K562 (cell line): ENCODE measurements at regions not wholly inside any gene's neighbourhood (a gene's known extent, or its start where the extent isn't known, plus 50 kb on each side); places are given as distances from the start of the nearest gene placed in this dataset.

Experiments
- ATAC-seq: fragments of 200-7000 bp; cut with Tn5 transposase; 3 replicates; pipeline ENCODE4 v1.9.1; 2020; ENCODE audit warnings: moderate library complexity
- BruUV-seq: library from RNA; stranded (reverse); fragments of 400-500 nt; replicated peaks from 2 replicates; lab custom pipeline; 2021; lab: Mats Ljungman, UMichigan
- CTCF ChIA-PET: fragments of 300-600 bp; formaldehyde crosslinking; extraction: SDS; loops from one replicate; lab custom pipeline; 2021; ENCODE audit warnings: low intra/inter-chr PET ratio; lab: Yijun Ruan, JAX
- POLR2A ChIA-PET: fragments of 300-600, 350-650 bp; sonication (Branson Sonifier 250); formaldehyde crosslinking; extraction: SDS; loops from one replicate; lab custom pipeline; 2021; ENCODE audit warnings: antibody characterized with exemption, inconsistent platforms; lab: Yijun Ruan, JAX
- DNase-seq, 4 experiments: peaks; one replicate each; pipeline versions ENCODE4 v3.0.0 to v3.0.0-alpha.2; 2011 to 2018; ENCODE audit warnings: low spot score in 3 of 4, mixed read lengths in 3 of 4; ENCODE audit errors: extremely low read depth in 1 of 4
- FAIRE-seq: peaks from 2 replicates; lab custom pipeline; 2011; peaks lifted over from hg19 to GRCh38; lab: Jason Lieb, UNC
- H2AFZ ChIP-seq: 2 replicates; pipeline ENCODE4 v1.6.0; 2011; ENCODE audit warnings: low read depth, low read length, control low read depth, inconsistent platforms
- H3K27ac ChIP-seq: fragments of 200-600 bp; 3 replicates; pipeline ENCODE4 v1.8.0; 2011; ENCODE audit warnings: low read depth, mild to moderate bottlenecking, control low read depth, inconsistent platforms, low read length, moderate library complexity, mixed read lengths; ENCODE audit errors: extremely low read depth
- H3K27me3 ChIP-seq, 2 experiments: fragments of 300-600 bp in 1 of 2; 2 replicates in 1 of 2; 3 replicates in 1 of 2; pipeline versions ENCODE4 v1.6.0 to v1.8.0; 2011; ENCODE audit warnings: inconsistent platforms in 2 of 2, low read length in 2 of 2, mild to moderate bottlenecking in 1 of 2, mixed read lengths in 1 of 2, moderate library complexity in 1 of 2; ENCODE audit not compliant: control insufficient read depth in 2 of 2, insufficient read depth in 2 of 2
- H3K36me3 ChIP-seq: fragments of 300-600 bp; 3 replicates; pipeline ENCODE4 v1.8.0; 2011; ENCODE audit warnings: mild to moderate bottlenecking, low read length, inconsistent platforms; ENCODE audit not compliant: control insufficient read depth, insufficient read depth
- H3K4me1 ChIP-seq, 2 experiments: fragments of 200-600 bp in 1 of 2; replicated peaks in 1 of 2; 2 replicates in 1 of 2; 3 replicates in 1 of 2; pipeline versions ENCODE4 v1.5.1 to v1.8.0; 2011; ENCODE audit warnings: inconsistent platforms in 2 of 2, low read length in 2 of 2, mild to moderate bottlenecking in 1 of 2, mixed read lengths in 1 of 2, moderate library complexity in 1 of 2; ENCODE audit not compliant: control insufficient read depth in 2 of 2, insufficient read depth in 2 of 2
- H3K4me2 ChIP-seq: 2 replicates; pipeline ENCODE4 v1.6.1; 2011; ENCODE audit warnings: low read length, control low read depth, inconsistent platforms, mixed read lengths; ENCODE audit not compliant: insufficient read depth
- H3K4me3 ChIP-seq: fragments of 200-600 bp; sonication (generic), shearing (Covaris generic); 2 replicates; pipeline ENCODE4 v1.5.1; 2016; ENCODE audit warnings: control low read depth, inconsistent platforms
- H3K79me2 ChIP-seq: fragments of 200-600 bp; 3 replicates; pipeline ENCODE4 v1.8.0; 2011; ENCODE audit warnings: low read length, inconsistent platforms; ENCODE audit not compliant: control insufficient read depth, insufficient read depth
- H3K9ac ChIP-seq, 2 experiments: 2 replicates each; pipeline versions ENCODE4 v1.6.0 to v1.6.1; 2011; ENCODE audit warnings: low read depth in 2 of 2, low read length in 2 of 2, control low read depth in 1 of 2, inconsistent platforms in 1 of 2, mild to moderate bottlenecking in 1 of 2, mixed read lengths in 1 of 2; ENCODE audit not compliant: insufficient read depth in 1 of 2
- H3K9me1 ChIP-seq: one replicate; pipeline ENCODE4 v1.6.0; 2011; ENCODE audit warnings: inconsistent platforms, mild to moderate bottlenecking, low read length, moderate library complexity; ENCODE audit not compliant: control insufficient read depth, insufficient read depth
- H3K9me3 ChIP-seq: replicated peaks from 2 replicates; pipeline ENCODE4 v1.5.1; 2011; ENCODE audit warnings: low read depth, low read length, inconsistent platforms; ENCODE audit not compliant: control insufficient read depth, insufficient read depth
- H4K20me1 ChIP-seq: replicated peaks from 2 replicates; pipeline ENCODE4 v1.6.1; 2011; ENCODE audit warnings: low read length, inconsistent platforms, mixed read lengths; ENCODE audit not compliant: control insufficient read depth, insufficient read depth
- ADNP ChIP-seq: fragments of 200-800 bp; sonication (Bioruptor generic); IDR thresholded peaks from 2 replicates; pipeline ENCODE4 v1.6.1; 2016; ENCODE audit warnings: missing genetic modification characterization, missing compliant biosample characterization
- ETV5 ChIP-seq: sonication (generic); formaldehyde crosslinking; IDR thresholded peaks from 2 replicates; pipeline ENCODE4 v1.4.0; 2020; ENCODE audit warnings: low read depth, mild to moderate bottlenecking, missing genetic modification reagents
- HEY1 ChIP-seq: fragments of 250-450 bp; sonication (Bioruptor Pico); IDR thresholded peaks from 2 replicates; pipeline ENCODE4 v1.5.0; 2020; ENCODE audit warnings: mild to moderate bottlenecking, moderate library complexity, borderline replicate concordance
- KDM1A ChIP-seq, 2 experiments: fragments of 450-650 bp; IDR thresholded peaks; 2 replicates each; pipeline ENCODE4 v1.6.1; 2016; ENCODE audit warnings: mild to moderate bottlenecking in 2 of 2
- KDM2B ChIP-seq: fragments of 250-450 bp; sonication (Bioruptor Pico); IDR thresholded peaks from 2 replicates; pipeline ENCODE4 v1.8.0; 2021; ENCODE audit warnings: mild to moderate bottlenecking, moderate library complexity
- MED1 ChIP-seq: sonication (generic); formaldehyde crosslinking; IDR thresholded peaks from 2 replicates; pipeline ENCODE4 v1.8.1; 2023; ENCODE audit warnings: missing genetic modification reagents, borderline replicate concordance
- NBN ChIP-seq: fragments of 450-650 bp; IDR thresholded peaks from 2 replicates; pipeline ENCODE4 v1.6.1; 2016; ENCODE audit warnings: low read depth, mild to moderate bottlenecking
- NCOA6 ChIP-seq: fragments of 450-650 bp; IDR thresholded peaks from 2 replicates; pipeline ENCODE4 v1.6.1; 2017; ENCODE audit warnings: mild to moderate bottlenecking
- POLR3G ChIP-seq: IDR thresholded peaks from 2 replicates; pipeline ENCODE4 v1.6.1; 2011; ENCODE audit not compliant: insufficient read length, insufficient replicate concordance; ENCODE audit errors: extremely low read depth
- THAP7 ChIP-seq: fragments of 250-450 bp; sonication (Bioruptor Pico); IDR thresholded peaks from 2 replicates; pipeline ENCODE4 v1.5.0; 2021
- WGBS: fragments of 100-300 bp; shearing (Covaris generic); methylation state at CpG from one replicate; pipeline ENCODE4 v1.1.6; 2016; ENCODE audit warnings: low coverage, mixed read lengths; ENCODE audit not compliant: insufficient coverage; ENCODE audit errors: missing lambda C conversion rate; 5-methylcytosine and 5-hydroxymethylcytosine counted together
- in situ Hi-C: fragments of 300-500 bp; cut with MboI; formaldehyde crosslinking; loops from 4 replicates; pipeline ENCODE4 v1.15.0; 2018; ENCODE audit warnings: inconsistent platforms, mixed read lengths
- intact Hi-C: fragments of 100-400 bp; cut with micrococcal nuclease; formaldehyde crosslinking; loops from 2 replicates; pipeline ENCODE4 v1.14.2; 2022
- TF ChIP-seq, protein P1 (sequence below): sonication (generic); formaldehyde crosslinking; IDR thresholded peaks from 2 replicates; pipeline ENCODE4 v1.8.1; 2022; ENCODE audit warnings: missing genetic modification reagents
- TF ChIP-seq, protein P2 (sequence below), 2 experiments: fragments of 250-450 bp in 1 of 2; fragments of 450-650 bp in 1 of 2; sonication (Bioruptor Pico) in 1 of 2; IDR thresholded peaks; 2 replicates each; pipeline versions ENCODE4 v1.6.1 to v1.8.0; 2016 to 2021; ENCODE audit warnings: mild to moderate bottlenecking in 2 of 2, moderate library complexity in 2 of 2, missing compliant biosample characterization in 1 of 2, missing genetic modification characterization in 1 of 2

DNA sequence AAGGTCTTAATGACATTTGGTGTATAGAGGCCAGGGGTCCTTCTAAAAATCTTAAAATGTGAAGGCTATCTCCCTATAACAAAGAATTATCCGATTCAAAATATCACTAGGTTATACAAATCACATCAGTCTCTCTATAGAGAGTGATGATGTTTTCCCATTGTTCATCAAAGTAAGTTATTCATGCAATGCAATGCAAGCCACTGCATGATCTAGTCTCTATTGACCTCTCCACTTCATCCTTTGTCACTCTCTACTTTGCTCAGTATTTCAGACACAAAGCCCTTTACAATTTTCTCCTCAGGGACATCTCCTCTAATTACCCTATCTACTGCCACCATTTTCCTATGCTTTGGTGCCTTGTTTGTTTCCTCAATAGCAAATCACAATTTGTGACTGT is 628.0 kb downstream of the HTR1B start:
- no peaks in the 10 kb centered on the region for H3K4me1 ChIP-seq
- no peaks in the 10 kb centered on the region for H3K9me3 ChIP-seq
- H3K9me1 ChIP-seq: no peaks in the 10 kb centered on the region
- H3K79me2 ChIP-seq: no peaks in the 10 kb centered on the region
- WGBS: 0% methylated on average over 1 of the region's 1 CpG
- TF ChIP-seq ETV5: no peak
- TF ChIP-seq NCOA6: no peak
- no peak for TF ChIP-seq ADNP
- TF ChIP-seq KDM1A (IDR thresholded peaks at IDR 0.05): no peak
- no peak for TF ChIP-seq NBN
- FAIRE-seq (no peak), ATAC-seq (no peak), DNase-seq (no peak)
- no peak overlapping the region for H2AFZ ChIP-seq
- in situ Hi-C loops: no loop called here
- H3K4me3 ChIP-seq: no peak overlapping the region
- no peak overlapping the region for H3K4me2 ChIP-seq
- ChIA-PET POLR2A (no interaction called here), CTCF (no interaction called here)
- H3K27me3 ChIP-seq: no peaks in the 10 kb centered on the region
- H4K20me1 ChIP-seq: no peaks in the 10 kb centered on the region
- no peak overlapping the region for H3K9ac ChIP-seq
- no peaks in the 10 kb centered on the region for H3K36me3 ChIP-seq
- intact Hi-C loops: no loop called here
- H3K27ac ChIP-seq: no peak overlapping the region
- BruUV-seq: no TSS peak

DNA sequence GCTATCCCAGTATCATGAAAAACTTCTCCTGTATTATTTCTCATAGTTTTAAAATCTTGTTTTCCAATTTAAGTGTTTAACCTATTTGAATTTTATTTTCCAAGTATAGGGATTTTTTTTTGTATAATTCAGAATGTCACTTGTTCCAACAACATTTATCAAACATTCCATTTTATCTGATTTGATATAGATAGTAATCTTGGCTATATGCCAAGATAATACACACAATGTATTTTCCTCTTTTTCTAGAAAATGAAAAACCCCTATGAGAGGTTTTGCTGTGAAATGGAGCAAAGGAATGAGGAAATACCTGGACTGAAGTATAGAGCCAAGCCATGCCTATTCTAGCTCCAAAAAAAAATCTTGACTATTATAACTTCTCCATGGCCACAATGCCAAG is 628.9 kb downstream of the HTR1B start:
- Histone ChIP-seq H3K4me2 (no peak overlapping the region), H3K4me3 (no peak overlapping the region), H3K9ac (no peak overlapping the region), H3K79me2 (no peaks in the 10 kb centered on the region), H4K20me1 (no peaks in the 10 kb centered on the region), H2AFZ (no peak overlapping the region), H3K9me3 (no peaks in the 10 kb centered on the region), H3K9me1 (no peaks in the 10 kb centered on the region), H3K4me1 (no peaks in the 10 kb centered on the region), H3K27ac (no peak overlapping the region), H3K36me3 (no peaks in the 10 kb centered on the region), H3K27me3 (no peaks in the 10 kb centered on the region)
- DNase-seq: no peak
- no TSS peak for BruUV-seq
- FAIRE-seq: no peak
- in situ Hi-C loops: no loop called here
- intact Hi-C loops: no loop called here
- ChIA-PET CTCF (no interaction called here), POLR2A (no interaction called here)
- ATAC-seq: no peak
- TF ChIP-seq MED1 (CRISPR knock-in tag) (no peak), THAP7 (CRISPR knock-in tag) (no peak), POLR3G (no peak), HEY1 (CRISPR knock-in tag) (no peak), KDM2B (CRISPR knock-in tag) (no peak)
- TF ChIP-seq, protein P1, sequence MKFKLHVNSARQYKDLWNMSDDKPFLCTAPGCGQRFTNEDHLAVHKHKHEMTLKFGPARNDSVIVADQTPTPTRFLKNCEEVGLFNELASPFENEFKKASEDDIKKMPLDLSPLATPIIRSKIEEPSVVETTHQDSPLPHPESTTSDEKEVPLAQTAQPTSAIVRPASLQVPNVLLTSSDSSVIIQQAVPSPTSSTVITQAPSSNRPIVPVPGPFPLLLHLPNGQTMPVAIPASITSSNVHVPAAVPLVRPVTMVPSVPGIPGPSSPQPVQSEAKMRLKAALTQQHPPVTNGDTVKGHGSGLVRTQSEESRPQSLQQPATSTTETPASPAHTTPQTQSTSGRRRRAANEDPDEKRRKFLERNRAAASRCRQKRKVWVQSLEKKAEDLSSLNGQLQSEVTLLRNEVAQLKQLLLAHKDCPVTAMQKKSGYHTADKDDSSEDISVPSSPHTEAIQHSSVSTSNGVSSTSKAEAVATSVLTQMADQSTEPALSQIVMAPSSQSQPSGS (CRISPR knock-in tag): no peak
- TF ChIP-seq, protein P2, sequence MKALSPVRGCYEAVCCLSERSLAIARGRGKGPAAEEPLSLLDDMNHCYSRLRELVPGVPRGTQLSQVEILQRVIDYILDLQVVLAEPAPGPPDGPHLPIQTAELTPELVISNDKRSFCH (CRISPR knock-in tag; IDR thresholded peaks at IDR 0.05): no peak
- TF ChIP-seq, protein P2 (tag; IDR thresholded peaks at IDR 0.05): no peak
